ENCODE measurements at regions not wholly inside any gene's neighbourhood (a gene's known extent, or its start where the extent isn't known, plus 50 kb on each side); places are given as distances from the start of the nearest gene placed in this dataset.
A peak's percentile ranks its signal among the peaks of the same experiment; 100 is the strongest.

DNA sequence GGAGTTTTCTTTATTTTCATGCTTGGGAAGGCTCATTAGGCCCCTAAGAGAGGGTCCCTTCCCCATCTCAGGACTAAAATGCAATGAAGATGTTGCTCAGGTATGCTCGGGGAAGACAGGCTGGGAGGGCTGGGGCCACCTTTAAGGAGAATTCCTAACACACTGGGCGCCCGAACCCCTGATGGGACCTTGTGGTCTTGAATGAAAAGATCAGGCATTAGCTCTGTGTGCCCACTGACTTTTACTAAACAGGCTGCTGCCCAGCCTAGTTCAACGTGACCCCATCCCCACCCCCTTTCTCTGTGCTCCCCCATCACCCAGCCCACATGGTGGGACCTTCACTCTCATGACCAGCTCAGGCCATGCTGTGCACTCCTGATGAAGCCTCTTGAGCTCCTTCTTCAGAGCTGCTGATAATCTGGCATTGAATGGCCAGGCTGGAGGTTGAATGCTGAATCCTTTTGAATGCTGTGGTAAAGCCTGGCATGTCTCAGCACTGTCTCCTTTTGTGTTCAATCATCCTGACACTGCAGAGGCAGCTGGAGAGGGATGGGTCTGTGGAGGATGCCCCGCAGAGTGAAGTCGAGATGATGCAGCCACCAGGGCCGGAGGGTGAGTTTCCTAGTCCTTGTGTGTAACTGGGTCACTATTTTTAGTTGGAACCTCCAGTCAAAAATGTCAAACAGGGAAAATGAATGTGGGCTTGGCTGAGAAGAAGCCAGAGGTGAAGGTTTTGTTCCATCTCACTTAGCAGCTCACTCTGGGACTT, 209.1 kb downstream of the UQCRFS1 start:
- Histone ChIP-seq H3K36me3 (no peaks in the 10 kb centered on the region), H3K4me3 (no peak overlapping the region), H3K9me3 (no peaks in the 10 kb centered on the region), H3K27ac (no peak overlapping the region), H3K4me1 (peaks cover 0 to 6% (median 0%) of the 10 kb centered on the region in 9 donors), H3K27me3 (peaks cover 0 to 4% (median 0%) of the 10 kb centered on the region in 7 donors)
- peak in 2 of 8 donors; percentile 13 to 49 for ATAC-seq
- intact Hi-C loops (cut with DNase I) = no loop called here
- TF ChIP-seq, protein P1, sequence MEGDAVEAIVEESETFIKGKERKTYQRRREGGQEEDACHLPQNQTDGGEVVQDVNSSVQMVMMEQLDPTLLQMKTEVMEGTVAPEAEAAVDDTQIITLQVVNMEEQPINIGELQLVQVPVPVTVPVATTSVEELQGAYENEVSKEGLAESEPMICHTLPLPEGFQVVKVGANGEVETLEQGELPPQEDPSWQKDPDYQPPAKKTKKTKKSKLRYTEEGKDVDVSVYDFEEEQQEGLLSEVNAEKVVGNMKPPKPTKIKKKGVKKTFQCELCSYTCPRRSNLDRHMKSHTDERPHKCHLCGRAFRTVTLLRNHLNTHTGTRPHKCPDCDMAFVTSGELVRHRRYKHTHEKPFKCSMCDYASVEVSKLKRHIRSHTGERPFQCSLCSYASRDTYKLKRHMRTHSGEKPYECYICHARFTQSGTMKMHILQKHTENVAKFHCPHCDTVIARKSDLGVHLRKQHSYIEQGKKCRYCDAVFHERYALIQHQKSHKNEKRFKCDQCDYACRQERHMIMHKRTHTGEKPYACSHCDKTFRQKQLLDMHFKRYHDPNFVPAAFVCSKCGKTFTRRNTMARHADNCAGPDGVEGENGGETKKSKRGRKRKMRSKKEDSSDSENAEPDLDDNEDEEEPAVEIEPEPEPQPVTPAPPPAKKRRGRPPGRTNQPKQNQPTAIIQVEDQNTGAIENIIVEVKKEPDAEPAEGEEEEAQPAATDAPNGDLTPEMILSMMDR (IDR thresholded peaks at IDR 0.05) = no peak
- 59 to 61% methylated on average over 7 of the region's 7 CpGs for WGBS, 2 donors
- no peak for DNase-seq

DNA sequence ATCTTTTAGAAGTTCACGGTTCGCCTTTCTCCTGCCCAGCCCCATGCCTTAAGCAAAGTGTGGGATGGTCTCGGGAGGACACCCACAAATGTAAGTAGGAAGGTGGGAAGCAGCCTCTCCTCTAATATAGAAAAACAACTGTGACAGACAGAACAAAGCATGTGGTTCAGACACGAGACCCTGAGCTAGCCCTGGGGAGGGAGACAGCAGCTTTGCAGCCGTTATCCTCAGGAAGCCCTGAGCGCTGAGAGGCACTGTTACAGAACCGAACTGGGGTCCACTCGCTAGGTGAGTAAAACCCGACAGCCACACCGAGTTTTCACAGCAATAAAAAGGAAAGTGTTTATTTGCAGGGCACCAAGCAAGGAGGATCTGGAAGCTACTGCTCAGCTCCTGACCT, 210.6 kb downstream of the UQCRFS1 start:
- H3K36me3 ChIP-seq = no peaks in the 10 kb centered on the region
- peaks cover 0 to 4% (median 0%) of the 10 kb centered on the region in 7 donors for H3K27me3 ChIP-seq
- 64 to 72% methylated on average over 10 of the region's 10 CpGs for WGBS, 2 donors
- peaks cover 0 to 6% (median 0%) of the 10 kb centered on the region in 9 donors for H3K4me1 ChIP-seq
- no peak overlapping the region for H3K27ac ChIP-seq
- ATAC-seq (no peak), DNase-seq (no peak)
- intact Hi-C loops (cut with DNase I) = no loop called here
- H3K4me3 ChIP-seq = no peak overlapping the region
- TF ChIP-seq, protein P1 (IDR thresholded peaks at IDR 0.05) = no peak
- peaks cover 0 to 2% (median 0%) of the 10 kb centered on the region in 11 donors for H3K9me3 ChIP-seq

DNA sequence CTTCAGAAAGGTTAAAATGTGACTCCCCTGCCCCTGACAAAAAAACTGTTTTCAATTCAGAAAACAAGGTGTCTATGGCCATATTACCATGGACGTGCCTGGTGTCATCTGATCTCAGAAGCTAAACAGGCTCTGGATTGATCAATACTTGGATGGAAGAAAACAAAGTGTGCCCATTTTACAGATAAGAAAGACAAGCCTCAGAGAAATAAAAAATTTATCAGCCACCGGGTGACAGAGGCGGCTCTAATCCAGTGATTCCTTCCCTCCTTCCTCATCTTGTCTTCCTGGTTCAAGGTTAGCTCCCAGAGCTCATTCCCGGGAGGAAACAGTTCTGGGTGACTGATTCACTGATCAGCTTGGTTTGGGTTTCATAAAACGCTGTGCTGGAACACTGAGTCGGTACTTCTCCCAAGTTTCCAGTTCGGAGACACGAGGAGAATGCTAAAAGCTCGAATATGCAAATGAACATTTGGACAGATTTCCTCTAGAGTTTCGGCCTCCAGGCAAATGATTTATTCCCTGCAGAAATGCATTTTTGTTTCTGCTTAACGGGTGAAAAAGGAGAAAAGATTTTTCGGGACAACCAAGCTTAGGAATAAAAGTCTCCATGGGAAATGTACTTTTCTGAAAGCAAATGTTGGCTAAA, 211.2 kb downstream of the UQCRFS1 start:
- 66 to 67% methylated on average over 12 of the region's 12 CpGs for WGBS, 2 donors

DNA sequence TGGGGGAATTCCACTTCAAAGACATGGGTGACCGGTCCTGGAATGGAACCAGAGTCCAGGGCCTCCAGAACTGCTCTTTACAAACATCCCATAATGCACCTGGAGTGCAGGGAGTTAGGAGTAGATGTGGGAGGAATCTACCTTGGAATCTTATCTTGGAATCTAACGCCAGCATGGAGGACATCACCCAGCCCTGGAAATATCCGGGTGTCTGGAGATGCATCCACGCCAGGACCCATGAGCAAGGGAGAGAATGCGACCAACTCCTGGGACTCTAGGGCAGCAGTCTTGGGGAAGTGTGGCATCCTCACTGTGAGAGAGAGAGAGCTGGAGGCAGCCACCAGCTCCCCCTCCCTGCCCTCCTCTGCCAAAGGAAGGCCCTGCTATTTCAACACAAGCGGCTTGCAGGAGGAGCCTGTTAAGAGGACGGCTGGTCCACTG, 211.8 kb downstream of the UQCRFS1 start:
- 61 to 73% methylated on average over 7 of the region's 7 CpGs for WGBS, 2 donors
- intact Hi-C loops (cut with DNase I) = no loop called here

More for the DNA sequence above, 211.2 kb downstream of the UQCRFS1 start:
- peaks cover 0 to 8% (median 0%) of the 10 kb centered on the region in 11 donors for H3K9me3 ChIP-seq
- no peak overlapping the region for H3K4me3 ChIP-seq
- no peak for DNase-seq
- intact Hi-C loops (cut with DNase I) = no loop called here
- H3K36me3 ChIP-seq = no peaks in the 10 kb centered on the region
- no peak for ATAC-seq
- TF ChIP-seq, protein P1 (IDR thresholded peaks at IDR 0.05) = no peak
- no peak overlapping the region for H3K27ac ChIP-seq
- H3K4me1 ChIP-seq = peaks cover 0 to 6% (median 0%) of the 10 kb centered on the region in 9 donors
- H3K27me3 ChIP-seq = peaks cover 0 to 4% (median 0%) of the 10 kb centered on the region in 7 donors

More for the DNA sequence above, 211.8 kb downstream of the UQCRFS1 start:
- ATAC-seq = no peak
- H3K9me3 ChIP-seq = peaks cover 0 to 8% (median 0%) of the 10 kb centered on the region in 11 donors
- no peak overlapping the region for H3K4me3 ChIP-seq
- no peak overlapping the region for H3K27ac ChIP-seq
- H3K4me1 ChIP-seq = peaks cover 0 to 6% (median 0%) of the 10 kb centered on the region in 9 donors
- no peaks in the 10 kb centered on the region for H3K36me3 ChIP-seq
- no peak for DNase-seq
- H3K27me3 ChIP-seq = peaks cover 0 to 4% (median 0%) of the 10 kb centered on the region in 7 donors
- TF ChIP-seq, protein P1 (IDR thresholded peaks at IDR 0.05) = no peak

All from heart right ventricle (tissue), 16 donors.